T-helper 2 cell (primary cell): ENCODE measurements at regions not wholly inside any gene's neighbourhood (a gene's known extent, or its start where the extent isn't known, plus 50 kb on each side); places are given as distances from the start of the nearest gene placed in this dataset.

Experiments used
- DNase-seq, 5 experiments: peaks; one replicate each; pipeline versions ENCODE4 v3.0.0 to v3.0.0-alpha.2; 2012 to 2022

GRCh38 chr12:127401536-127401935, 865.4 kb upstream of the TMEM132C start:
- DNase-seq, result no peak

- no peak for DNase-seq
Observed at GRCh38 chr12:127411166-127411915, 855.6 kb upstream of the TMEM132C start.

DNA sequence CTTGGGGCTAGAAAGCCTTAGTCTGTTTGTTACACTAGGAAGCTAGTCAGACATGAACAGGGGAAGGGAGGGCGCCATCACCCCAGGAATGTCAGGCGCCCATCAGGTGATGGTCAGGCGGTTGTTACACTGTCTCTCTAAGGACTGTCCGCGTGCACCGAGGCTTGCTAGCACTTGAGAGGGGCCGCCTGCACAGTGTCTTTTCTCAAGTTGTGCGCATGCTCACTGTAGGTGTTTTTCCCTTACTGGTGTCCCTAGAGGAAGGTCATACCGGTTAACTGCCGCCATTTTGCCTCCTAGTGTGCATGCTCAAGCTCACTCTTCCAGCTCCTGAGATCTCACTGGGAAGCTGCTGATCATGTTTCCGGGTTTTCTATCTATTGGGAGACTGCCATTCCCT, 855.0 kb upstream of the TMEM132C start:
- DNase-seq, result no peak

GRCh38 chr12:127412866-127413265, 854.1 kb upstream of the TMEM132C start:
- no peak for DNase-seq

DNA sequence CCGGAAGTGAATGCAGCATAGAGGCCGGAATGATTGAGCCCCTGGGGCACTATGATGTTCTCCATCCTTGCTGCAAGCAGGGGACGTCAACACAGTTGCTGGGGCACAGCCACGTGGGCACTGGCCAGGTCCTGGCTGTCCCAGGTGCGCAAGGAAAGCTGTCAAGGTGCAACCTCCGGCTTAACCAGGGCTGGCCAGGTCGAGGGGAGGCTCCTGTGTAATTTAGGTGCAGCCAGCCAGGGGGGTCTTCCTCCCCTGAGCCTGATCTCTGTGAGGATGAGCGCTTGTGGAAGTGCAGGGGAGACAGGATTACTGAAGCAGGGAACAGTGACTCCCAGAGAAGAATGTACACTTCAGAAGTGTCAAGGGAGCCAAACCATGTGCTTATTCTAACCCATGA, 852.8 kb upstream of the TMEM132C start:
- no peak for DNase-seq

- no peak for DNase-seq
Observed at GRCh38 chr12:127414636-127415035, 852.3 kb upstream of the TMEM132C start.

DNA sequence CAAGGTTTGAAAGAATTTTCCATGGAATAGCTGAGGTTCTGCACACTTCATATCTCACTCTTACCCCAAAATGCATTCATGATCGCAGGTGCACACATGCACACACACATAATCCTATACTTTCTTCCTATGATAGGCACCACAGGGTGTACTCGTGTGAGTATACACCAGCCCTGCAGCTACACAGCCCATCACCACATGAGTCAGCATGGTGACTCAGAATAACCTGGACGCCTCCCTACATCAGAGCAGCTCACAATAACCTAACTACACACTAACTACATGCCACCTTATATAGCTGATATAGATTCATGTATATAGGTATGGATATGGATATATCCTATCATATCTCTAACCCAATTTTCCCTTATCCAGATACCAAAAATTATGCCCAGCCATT, 850.2 kb upstream of the TMEM132C start:
- DNase-seq, result no peak

- no peak for DNase-seq
Observed at GRCh38 chr12:127419111-127419510, 847.9 kb upstream of the TMEM132C start.

DNA sequence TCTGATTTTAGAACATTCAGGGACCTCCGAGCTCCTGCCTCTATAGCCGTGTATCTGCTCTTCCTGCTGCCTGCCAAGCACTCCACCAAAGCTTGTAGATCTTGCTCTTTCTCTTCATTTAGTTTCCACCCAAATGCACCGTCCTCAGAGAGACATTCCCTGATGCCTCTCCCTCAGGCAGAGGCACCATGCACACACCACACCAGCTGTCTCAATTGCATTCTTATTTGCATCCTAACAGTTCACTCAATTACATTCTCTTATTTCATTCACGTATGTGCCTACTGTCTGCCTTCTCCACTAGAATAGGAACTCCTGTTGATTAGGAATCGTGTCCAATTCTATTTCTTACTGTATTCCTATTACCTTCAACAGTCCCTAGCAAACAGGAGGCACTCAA, 845.4 kb upstream of the TMEM132C start:
- DNase-seq, result no peak

DNA sequence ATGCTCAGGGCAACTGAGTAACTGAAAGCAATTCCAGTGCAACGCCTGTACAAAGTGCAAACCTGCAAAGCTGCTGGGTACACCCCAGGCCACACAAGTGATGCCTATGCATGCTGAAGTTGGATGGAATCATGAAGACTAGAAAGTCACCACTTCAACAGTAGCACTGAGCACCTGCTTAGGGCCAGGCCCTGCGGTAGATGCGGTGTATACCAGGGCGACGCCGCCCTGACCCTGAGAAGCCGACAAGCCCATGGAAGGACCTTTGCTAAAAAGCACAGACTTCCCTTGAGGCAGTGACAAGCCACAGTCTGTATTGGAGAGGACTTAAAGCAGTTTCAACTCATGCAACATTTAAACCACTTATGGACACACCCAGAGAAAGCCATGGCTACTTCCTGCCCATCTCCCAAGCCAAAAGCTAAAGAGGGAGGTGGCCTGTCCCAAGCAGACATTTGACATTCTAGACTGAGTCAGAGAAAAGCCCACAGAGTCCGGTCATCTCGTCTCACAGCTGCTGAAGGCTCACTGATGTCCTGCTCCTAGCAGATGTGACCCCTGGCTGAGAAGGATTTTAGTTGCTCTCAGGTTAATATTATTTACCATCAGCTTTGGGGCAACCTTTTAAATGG, 843.9 kb upstream of the TMEM132C start:
- no peak for DNase-seq

DNA sequence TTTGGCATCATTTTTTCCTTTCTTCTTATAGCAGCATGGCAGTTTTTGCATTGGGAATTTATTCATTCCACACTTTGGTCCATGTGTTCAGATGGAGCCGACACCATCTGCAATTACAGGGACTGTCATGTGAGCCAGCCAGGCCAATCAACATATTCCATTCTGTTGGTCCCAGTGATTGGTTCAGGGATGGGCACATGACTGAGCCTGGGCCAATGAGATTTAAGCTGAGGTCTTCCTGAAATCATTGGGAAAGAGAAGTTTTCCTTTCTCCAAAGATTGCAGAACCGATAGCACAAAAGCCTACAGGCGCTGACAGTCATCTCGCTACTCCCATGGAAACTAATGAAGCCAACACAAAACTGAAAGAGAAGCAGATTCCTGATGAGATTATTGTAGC, 841.5 kb upstream of the TMEM132C start:
- DNase-seq, result no peak

DNA sequence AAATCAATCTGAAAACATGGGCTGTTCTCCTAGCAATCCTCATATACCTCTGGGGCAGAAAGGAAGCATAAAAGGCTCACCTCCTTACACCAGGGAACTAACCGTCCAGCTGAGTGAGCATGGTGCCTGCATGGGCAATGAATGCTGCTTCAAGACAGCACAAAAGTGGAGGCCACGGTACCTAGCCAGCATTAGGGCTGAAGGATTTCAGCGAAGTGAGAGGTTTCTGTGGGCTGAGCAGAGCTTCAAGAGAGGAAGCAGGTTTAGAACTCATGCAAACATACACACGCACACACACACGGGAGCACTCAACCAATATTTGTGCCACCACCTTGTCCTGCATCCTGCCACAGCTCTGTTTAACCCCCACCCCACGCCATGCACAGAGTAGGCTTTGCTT, 838.5 kb upstream of the TMEM132C start:
- DNase-seq, result no peak

DNA sequence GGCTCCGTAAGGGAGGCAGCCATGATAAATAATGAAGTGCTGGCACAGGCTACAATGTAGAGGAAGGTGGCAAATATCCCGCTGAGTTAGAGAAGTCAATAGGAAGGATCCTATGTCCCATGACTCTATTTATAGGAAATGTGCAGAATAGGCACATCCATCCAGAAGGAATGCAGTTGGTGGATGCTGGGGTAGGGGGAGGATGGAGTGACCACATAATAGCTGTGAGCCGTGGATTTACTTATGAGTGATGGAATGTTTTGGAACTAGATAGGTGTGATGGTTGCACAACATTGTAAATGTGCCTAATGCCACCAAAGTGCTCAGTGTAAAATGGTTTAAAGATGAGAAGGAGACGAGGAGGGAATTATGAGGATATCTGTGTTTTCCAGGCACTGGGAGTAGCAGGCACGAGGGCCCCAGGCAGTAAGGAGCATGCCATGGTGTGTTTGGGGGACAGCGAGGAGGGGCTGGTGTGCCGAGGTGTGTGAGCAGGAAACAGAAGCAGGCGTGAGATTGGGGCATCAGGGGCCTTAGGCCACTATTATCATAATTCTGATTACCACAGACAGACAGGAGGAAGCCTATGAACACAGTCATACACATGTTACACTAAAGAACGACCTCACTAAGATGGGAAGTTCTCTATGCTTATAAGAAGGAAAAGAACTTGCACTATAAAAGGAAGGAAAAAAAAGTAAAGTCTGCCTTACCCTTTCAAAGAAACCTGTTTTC, 837.3 kb upstream of the TMEM132C start:
- DNase-seq, result no peak

DNA sequence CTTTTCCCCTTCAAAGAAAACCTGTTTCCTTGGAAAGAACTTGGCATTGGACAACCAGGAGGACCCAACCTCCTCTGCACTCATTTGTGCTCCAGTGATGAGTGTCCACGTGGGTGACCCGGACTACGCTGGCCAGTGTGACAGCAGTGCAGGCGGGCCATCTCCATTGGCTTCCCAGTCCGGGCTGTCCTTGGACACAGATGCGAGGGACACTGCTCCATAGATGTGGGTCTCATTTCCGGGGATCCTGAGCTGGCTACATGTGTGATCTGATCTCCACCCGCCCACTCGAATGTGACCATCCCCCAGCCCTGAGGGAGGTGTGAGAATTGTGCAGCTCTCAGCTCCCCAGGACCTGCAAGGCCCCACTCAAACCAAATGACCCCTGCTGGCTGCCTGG, 836.6 kb upstream of the TMEM132C start:
- DNase-seq, result no peak

DNA sequence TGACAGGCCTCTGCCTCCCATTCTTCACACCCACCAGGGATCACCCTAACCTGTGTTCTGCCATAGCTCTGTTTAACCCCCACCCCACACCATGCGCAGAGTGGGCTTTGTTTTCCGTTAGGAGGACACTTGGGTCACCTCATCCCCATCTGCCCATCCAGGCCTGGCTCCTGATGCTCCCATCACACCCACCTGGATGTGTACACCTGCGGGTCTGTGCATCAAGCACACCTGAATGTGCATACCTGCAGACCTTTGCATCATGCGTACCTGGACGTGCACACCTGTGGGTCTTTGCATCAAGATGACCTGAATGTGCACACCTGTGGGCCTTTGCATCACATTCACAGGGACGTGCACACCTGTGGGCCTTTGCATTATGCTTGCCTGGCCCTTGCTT, 835.8 kb upstream of the TMEM132C start:
- no peak for DNase-seq

DNA sequence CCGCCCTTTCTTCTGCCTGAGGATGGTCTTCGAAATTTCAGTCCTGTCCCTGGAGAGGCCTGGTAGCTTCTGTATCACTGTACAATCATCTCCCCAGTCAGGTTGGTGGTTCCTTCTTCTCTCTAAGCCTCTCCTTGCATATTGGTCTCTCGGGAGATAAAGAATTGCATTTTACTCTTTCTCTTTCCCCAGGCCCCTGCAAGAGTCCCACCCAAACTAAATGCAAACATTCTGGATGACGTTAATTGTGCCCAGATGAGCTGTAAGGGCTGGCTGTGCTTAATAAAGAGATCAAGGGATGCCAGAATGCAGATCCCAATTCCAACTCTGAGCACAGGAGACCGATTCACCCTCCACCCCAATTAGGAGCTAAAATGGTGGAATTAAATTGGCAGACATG, 835.4 kb upstream of the TMEM132C start:
- no peak for DNase-seq

DNA sequence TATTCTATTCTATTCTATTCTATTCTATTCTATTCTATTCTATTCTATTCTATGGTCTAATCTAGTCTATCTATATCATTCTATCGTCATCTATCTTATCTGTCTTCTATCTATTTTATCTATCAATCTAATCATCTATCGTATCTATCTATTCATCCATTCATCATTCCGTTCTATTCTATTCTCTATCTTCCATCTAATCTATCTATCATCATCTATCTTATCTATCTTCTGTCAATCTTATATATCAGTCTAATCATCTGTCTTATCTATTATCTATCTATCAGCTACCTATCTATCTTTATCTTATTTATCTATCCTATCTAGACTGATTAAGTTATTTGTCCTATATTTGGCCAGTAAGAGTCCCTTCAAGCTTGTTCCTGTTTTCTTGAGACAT, 831.5 kb upstream of the TMEM132C start:
- no peak for DNase-seq

DNA sequence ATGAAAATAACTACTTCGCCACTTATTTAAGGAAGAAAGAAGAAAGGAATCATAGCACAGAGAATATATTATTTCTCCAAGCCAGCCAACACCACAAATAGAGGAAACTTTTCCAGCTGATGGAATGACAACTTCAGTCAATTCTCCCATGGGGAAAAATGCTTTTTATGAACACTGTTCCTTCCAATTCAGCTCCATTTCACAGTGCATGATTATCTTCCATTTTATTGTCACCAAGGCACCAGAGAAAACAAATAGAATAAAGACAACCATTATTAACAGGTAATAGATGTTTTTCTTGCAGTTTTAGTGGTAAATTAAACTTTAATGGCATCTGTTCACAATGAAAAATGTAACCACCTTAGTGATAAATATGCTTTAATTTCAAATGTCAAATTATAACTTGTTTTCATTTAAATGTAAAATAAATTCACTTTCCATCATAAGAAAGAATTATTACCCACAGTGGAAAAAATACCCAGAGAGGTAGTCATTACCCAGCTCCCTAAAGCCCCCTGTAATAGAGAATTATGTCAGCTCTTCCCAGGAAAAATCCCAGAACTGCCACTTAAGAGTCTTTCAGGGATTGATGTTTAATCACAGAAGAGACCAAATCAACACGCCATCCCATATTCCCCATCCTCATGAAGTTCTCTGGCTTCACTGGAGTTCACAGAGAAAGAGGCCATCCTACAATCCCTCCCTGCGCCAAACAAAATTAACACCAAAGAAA, 828.3 kb upstream of the TMEM132C start:
- no peak for DNase-seq

DNA sequence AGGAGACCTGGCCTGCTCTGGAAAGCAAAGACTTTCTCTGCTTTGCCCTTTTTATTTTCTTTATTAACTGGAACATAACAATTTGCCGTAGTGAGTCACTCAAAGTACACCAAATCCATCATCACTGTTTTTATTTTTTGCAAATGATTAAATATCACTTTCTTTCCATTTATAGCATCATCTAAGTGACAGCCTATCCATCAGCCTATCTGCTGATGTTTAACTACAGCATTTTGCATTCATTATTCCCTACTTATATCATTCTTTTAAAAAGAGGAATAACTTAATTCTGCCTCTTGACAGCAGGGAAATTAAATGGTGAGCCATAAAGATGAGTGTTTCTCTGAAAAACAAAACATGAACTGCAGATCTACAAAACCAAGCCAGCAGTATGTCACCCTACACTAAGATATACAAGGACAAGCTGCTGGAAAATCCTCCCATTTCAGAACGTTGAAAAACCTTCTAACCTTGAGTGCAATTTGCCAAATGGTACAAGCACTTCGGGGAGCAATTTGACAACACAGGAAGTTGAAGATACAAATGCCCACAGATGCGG, 821.3 kb upstream of the TMEM132C start:
- no peak for DNase-seq

DNA sequence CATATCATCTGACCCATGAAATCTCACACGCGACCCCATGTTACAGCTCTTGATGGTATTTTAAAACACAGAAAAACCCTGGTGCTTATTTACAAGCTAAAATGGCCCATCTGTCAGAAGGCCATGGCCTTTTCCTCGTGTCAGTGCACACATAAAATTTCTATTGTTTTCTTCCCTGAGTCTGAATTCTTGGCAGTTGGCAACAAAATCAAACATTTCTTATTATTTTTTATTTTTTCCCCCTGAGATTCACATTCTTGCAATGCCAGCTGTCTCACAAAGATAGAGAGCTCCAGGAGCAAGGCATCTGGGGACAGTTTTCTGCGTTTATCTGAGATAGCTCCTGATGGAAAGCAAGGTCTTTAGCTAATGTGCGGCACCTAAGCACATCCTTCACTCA, 818.1 kb upstream of the TMEM132C start:
- DNase-seq, result no peak

- DNase-seq, result no peak
Observed at GRCh38 chr12:127450826-127451225, 816.1 kb upstream of the TMEM132C start.

DNA sequence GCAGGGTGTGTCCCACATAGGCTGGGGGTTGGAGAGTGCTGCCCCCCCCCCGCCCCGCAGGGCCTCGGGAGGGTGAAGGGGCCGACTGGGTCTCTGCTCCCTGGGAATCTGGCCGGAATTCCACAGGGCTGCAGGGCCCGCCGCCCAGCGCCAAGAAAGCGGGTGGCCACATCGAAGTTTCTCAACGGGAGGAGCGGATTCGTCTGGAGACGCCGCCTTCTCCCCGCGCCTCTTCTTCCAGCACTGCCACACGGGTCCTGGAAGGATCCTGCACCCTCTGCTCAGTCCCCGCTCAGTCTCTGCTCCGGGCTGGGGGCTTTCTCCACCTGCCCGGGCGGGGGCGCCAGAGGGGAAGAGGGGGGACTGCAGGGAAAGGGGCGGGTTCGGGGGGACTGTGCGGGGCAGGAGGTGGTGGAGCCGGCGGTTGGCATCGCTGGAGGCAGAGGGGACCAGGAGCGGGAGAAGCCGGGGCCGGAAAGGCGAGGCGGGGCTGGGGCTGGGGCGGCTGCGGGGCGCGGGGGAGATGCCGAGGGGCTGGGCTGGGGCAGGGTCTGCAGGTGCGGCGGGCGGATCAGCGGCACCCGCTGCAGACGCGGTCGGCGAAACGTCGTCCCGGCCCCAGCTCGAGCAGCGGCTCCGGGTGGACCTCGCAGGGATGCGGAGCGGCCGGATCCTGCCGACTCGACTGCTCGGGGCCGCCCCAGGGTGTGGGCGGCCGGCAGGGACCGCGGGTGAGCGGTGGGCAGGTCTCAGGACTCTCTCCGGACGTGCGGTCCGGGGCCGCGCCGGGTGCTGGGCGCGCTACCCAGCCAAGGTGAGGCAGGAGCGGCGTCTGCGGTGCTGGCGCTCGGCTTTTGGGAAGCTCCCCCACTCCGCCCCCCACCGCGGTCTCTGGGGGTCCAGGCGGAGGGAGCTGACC, 811.4 kb upstream of the TMEM132C start:
- DNase-seq, result no peak
